GM10847 (cell line): ENCODE measurements at regions not wholly inside any gene's neighbourhood (a gene's known extent, or its start where the extent isn't known, plus 50 kb on each side); places are given as distances from the start of the nearest gene placed in this dataset.

Source experiments
- POLR2A ChIP-seq: IDR thresholded peaks from 2 replicates; pipeline ENCODE4 v1.6.1; 2011; ENCODE audit not compliant: insufficient read length; ENCODE audit errors: extremely low read depth

DNA sequence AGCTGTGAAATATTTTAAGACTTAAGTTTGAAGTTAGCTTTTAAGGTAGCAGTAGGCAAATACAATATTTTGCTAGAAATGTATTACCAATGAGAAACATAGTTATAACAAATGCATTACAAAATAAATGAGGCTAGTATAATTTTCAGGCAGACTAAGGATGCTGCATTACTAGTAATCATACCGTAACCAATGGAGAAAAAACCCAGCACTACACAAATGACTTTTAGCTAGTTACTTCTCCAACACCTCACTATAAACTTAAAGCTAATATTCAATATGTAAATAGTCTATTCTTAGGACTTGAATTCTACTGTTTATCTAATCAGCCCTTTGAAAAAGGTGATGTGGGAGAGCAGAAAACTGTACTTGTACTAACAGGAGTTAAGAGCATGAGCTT, 285.3 kb upstream of the KLF14 start:
- TF ChIP-seq POLR2A = no peak

DNA sequence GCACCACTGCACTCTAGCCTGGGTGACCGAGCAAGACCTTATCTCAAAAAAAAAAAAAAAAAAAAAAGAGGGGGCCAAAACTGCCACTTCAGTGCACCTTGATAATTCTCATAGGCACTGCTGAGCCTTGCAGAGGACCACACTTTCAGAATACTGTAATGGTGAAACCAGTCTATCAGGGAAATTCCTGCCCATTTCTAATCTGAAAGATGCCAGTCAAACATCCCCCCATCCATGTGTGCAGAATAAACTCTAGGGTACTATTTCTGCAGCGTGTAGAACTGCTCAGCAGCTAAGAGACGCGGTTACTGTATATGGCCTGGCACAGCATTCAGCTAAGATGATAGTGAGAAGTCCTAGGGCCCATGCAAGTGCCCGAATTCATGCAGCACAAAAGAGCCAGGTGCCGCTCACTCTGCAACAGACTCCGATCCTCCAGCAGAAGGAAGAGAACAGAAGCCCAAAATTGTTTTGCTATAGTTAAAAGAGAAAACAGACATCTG, 286.8 kb upstream of the KLF14 start:
- TF ChIP-seq POLR2A = no peak

DNA sequence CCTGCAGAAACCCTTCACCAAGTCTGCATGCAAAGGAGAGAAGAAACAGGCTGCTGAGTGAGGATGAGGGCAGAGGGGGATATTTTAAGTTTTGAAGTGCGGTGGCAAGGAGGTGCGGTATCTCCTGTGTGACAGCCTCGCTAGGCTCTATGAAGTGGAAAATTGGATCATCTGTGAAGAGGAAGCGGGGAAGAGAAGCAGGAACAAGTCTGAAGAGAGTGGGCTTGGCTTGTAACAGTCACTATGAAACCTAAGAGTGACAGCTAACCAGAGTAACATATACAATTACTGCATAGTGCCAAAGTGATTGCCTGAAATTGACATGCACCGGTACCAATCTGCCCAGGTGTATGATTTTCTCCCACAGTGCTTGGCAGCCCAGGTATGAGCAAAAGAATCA, 287.5 kb upstream of the KLF14 start:
- no peak for TF ChIP-seq POLR2A

DNA sequence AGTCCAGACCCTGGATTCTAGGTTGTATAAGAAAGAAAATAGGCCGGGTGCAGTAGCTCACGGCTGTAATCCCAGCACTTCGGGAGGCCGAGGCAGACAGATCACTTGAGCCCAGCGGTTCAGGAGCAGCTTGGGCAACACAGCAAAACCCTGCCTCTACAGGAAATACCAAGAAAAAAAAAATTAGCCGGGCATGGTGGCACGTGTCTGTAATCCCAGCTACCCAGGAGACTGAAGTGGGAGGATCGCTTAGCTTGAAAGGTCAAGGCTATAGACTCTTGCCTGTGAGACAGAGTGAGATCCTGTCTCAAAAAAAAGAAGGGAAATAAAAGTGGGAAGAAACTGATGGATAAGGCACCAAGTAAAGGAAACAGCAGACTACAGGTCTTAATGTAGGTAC, 287.9 kb upstream of the KLF14 start:
- TF ChIP-seq POLR2A = no peak

DNA sequence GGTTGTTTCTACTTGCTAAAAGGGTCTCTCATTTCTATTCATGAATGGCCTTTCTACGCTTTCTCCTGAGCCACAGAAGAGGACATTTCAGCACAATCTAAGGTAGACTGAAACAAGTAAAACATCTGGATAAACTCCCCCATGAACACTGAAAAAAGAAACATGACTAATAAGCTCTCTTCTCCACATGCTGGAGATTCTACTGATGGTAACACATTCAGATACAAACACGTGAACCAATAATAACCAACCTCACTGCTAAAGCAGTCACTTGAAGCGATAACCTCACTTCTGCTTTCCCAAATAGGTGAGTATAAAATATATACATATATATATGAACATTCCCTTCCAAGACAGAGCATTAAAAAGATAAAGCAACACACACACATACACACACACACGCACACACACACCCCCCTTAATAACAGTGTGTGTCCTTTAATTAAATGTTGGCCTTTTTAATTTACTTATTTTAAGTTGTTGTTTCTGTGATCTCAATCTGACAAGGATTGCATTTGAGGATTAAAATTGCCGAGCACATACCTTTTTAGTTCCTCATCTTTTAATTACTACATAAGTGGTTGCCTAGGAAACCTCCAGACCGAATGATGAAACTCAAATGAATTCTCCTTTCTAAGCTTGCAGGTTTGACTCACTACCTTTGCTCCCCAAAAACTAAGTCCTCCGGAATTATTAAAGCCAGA, 292.4 kb upstream of the KLF14 start:
- no peak for TF ChIP-seq POLR2A

DNA sequence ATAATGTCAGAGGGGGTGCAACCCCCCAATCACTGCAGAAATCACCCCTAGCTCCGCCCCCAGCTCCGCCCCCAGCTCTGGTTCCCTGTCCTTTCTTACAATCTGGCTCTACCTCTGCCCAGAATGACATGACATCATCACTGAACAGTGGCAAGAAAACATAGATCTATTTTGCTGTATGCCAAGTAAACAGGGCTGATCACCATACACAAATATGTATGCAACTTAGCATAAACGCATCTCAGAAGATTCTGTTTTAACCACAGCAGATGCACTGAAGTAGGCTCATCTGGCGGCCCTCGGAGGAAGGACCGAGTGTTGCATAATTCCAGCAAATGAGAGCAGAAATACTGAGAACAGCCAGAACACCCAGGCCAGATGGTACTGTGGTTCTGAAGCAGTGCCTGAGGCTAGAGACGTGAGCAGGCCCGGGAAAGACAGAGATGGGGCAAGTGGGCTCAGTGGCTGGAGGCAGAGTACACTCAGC, 293.3 kb upstream of the KLF14 start:
- no peak for TF ChIP-seq POLR2A

DNA sequence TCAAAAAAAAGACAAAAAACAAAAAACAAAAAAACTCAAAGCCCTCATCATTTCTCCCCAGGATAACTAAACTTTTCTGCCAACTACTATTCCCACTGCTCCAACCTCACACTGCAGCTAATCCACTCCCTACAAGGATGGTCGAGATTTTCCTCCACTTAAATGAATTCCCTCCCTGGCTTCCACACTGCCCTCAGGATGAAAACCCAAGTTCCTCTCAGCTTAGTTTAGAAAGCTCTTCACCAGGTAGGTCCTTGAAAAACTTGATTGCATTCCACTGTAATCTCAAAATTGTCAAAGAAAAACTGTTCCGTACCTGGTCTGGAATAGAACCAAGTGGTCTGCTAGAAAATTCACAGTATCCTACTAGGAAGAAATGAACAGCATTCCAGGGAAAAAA, 294.3 kb upstream of the KLF14 start:
- no peak for TF ChIP-seq POLR2A

DNA sequence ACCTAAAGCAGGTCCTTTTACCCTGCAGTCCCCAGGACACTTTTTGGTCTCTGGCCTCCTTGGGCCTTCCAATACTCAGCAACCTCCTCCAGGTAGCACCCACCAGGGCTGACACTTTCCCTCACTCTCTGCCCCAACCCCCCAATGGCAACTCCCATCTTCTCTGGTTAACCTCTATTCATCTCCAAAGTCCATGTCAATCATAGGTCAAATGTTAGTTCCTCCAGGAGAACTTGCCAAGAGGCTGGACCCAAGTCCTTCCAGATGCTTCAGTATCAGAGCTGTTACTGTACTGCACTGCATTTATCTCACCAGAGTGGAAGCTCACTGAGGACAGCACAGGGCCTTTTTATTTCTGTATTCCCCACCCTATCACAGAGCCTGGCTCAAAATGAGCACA, 295.0 kb upstream of the KLF14 start:
- TF ChIP-seq POLR2A = no peak

DNA sequence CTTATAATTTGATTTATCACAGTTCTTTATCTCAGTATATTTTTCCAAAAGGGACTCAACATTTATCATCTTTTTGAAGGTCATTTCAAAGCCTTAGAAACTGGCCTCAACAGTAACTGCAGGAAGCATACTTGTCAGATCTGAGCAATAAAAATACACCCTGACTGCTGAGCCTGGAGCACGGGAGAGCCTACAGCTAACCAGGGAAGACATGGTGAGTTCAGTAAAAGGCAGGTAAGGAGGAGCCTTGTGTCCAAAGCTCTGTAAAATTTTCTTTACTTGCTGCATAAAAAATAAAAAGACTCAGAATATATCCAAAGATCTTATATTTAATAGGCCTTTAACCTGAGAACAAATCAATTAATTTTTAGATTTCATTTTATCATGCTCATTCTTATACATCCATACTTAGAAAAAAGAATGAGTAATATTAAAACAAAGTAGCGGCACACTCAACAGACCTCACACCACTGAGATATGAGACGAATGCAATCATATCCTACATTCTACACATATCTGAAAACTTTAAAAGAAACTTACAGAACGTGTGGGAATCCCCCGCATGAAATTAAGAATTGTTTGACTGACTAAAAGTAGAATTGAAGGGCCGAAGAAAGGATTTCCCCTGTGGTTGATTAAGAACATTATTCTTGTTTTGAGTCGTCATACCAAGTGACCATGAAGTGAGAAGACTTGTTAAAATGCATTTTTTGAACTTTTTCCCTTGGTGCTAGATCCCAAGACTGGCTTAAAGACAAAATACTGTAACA, 296.4 kb upstream of the MKLN1 start:
- no peak for TF ChIP-seq POLR2A

DNA sequence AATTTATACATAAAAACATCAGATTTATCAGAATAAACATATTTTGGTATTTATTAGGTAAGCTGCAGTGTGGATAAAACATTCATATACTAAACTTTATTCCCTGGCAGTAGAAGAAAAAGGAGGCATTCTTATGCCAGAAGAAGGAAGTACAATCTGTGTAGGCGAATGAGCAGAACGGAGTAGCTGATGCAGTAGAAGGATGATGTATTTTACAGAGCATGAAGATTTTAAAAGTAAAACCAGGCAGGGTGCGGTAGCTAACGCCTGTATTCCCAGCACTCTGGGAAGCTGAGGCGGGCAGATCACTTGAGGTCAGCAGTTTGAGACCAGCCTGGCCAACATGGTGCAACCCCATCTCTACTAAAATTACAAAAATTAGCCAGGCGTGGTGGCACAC, 294.9 kb upstream of the MKLN1 start:
- no peak for TF ChIP-seq POLR2A

DNA sequence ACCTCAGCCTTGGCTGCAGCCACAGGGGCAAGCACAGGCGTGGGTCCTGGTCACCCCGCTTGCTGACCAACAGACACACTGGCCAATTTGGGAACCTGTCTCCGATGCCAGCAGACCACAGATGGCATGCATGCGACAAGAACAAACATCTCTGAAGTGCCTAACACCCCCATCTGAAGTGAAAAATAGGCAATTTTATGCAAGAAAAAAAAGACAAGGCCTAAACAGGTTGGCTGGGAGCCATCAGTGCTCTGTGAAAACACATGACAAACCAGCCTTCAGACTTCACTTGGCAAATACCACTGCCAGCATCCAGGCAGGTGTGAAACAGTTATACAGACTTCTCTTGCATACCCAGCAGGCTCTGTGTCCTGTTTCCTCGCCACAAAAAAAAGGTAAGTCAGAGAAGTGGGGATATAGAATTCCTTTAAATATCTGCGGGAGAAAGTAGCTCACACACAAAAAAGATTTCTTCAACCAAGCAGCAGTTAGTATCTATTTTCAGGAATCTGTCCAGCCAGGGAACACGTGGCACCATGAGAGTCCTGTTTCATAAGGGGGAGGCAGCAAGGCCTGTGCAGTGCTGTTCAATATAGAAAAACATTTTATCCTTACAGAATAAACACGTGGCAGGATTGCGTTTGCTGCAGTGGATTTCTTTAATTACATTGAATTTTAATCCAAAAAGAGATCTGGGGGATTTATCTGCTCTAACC, 293.4 kb upstream of the MKLN1 start:
- TF ChIP-seq POLR2A = no peak

DNA sequence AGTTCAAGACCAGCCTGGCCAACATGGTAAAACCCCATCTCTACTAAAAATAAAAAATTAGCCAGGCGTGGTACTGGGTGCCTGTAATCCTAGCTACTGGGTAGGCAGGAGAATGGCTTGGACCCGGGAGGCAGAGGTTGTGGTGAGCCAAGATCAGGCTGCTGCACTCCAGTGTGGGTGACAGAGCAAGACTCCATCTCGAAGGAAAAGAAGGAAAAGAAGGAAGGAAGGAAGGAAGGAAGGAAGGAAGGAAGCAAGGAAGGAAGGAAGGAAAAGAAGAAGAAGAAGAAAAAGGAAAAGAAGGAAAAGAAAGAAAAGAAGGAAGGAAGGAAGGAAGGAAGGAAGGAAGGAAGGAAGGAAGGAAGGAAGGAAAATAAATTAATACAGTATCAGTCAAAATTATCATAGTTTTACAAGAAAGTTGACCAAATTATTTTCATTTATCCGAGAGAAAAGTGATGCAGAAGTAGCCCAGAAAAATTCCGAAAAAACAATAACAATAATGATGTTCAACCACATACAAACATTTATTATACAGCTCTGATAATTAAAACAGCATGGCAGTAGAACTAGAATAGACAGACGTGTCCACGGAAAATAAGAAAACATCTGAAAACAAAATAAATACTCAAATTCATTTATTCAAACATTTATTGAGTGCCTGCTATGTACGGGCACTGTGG, 292.4 kb upstream of the MKLN1 start:
- no peak for TF ChIP-seq POLR2A

DNA sequence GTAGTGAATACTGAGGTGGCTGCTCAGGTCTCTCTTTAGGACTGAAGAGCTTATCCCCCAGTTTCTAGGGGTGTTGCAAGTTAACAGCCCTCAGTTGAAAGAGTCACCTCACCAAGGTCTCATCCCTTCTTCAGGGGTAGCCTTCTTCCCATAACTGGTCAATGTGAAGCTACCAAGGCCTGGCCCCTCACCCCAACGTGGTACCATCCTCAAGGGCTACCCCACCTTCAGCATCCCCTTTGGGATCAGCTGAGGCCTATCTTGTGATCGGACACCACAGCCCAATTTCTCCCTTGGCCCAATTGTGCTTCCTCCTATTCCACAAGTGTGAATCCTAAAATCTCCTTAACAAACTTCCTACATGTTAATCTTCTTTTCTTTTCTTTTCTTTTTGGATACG, 289.5 kb upstream of the MKLN1 start:
- TF ChIP-seq POLR2A = no peak

DNA sequence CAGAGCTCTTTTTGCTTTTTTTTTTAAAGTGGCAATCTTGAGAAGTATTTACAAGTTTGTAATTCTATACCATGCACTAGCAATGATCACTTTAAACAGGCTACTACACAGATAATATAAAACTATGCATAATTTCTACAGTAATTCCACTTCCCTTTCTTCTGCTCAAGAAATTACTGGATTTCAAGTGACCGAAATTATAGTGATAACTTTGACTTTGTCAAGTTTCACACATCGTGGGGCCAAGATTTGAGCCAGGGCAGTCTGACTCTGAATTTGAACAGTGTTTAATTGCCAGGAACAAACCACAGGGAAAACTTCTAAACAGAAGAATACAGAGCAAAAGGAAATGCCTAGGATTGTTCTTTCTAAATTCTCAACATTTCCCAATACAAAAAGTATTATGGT, 288.3 kb upstream of the MKLN1 start:
- TF ChIP-seq POLR2A = no peak

DNA sequence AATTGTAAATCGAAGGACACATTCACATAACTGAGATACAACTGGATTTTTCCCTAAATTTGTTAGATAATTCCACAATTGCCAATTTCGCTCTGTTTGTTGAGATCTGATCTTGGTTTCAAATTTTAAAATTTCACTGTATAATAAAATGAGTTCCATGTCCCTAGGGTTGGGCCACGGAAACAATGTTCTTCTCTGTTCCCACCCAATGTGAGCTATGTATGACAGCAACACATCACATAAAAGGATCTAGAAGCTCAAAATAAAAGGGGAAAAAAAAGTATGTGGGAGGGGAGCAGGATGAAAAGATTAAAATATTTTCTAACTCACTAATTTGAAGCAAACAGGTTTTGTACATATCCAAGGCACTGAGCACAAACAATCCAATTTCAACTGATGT, 287.8 kb upstream of the MKLN1 start:
- no peak for TF ChIP-seq POLR2A
